GM23248 (cell line): ENCODE measurements at regions not wholly inside any gene's neighbourhood (a gene's known extent, or its start where the extent isn't known, plus 50 kb on each side); places are given as distances from the start of the nearest gene placed in this dataset.
"Not testable (repeated sequence)": the region's sequence is repeated elsewhere in the genome, so short reads cannot be mapped to it uniquely, and the experiment has no call there.

Source experiments
- DNase-seq: peaks from one replicate; pipeline ENCODE4 v3.0.0-alpha.2; 2015
- H2AFZ ChIP-seq: fragments of 200-600 bp; sonication (generic); 2 replicates; pipeline ENCODE4 v1.6.1; 2016; ENCODE audit warnings: antibody characterized with exemption
- H3F3A ChIP-seq: fragments of 200-600 bp; sonication (generic); 2 replicates; pipeline ENCODE4 v1.6.1; 2016; ENCODE audit warnings: mild to moderate bottlenecking, antibody characterized with exemption, mixed run types; ENCODE audit not compliant: insufficient read depth
- H3K27ac ChIP-seq: fragments of 200-600 bp; sonication (generic); 2 replicates; pipeline ENCODE4 v1.5.1; 2016; ENCODE audit warnings: mild to moderate bottlenecking
- H3K27me3 ChIP-seq: fragments of 200-600 bp; sonication (generic); replicated peaks from 2 replicates; pipeline ENCODE4 v1.6.1; 2016; ENCODE audit warnings: mild to moderate bottlenecking; ENCODE audit not compliant: insufficient read depth
- H3K36me3 ChIP-seq: fragments of 200-600 bp; sonication (generic); 2 replicates; pipeline ENCODE4 v1.6.1; 2016; ENCODE audit warnings: low read depth, mild to moderate bottlenecking
- H3K4me1 ChIP-seq: fragments of 200-600 bp; sonication (generic); 2 replicates; pipeline ENCODE4 v1.6.1; 2016; ENCODE audit warnings: mild to moderate bottlenecking; ENCODE audit not compliant: insufficient read depth
- H3K4me2 ChIP-seq: fragments of 200-600 bp; sonication (generic); one replicate; pipeline ENCODE4 v1.6.1; 2016; ENCODE audit warnings: mild to moderate bottlenecking; ENCODE audit not compliant: unreplicated experiment
- H3K4me3 ChIP-seq: fragments of 200-600 bp; sonication (generic); 2 replicates; pipeline ENCODE4 v1.5.1; 2016; ENCODE audit warnings: mild to moderate bottlenecking
- H3K79me2 ChIP-seq: fragments of 200-600 bp; sonication (generic); 2 replicates; pipeline ENCODE4 v1.6.1; 2016; ENCODE audit warnings: mild to moderate bottlenecking; ENCODE audit not compliant: insufficient read depth
- H3K9ac ChIP-seq: fragments of 200-600 bp; sonication (generic); 2 replicates; pipeline ENCODE4 v1.6.1; 2016; ENCODE audit warnings: mild to moderate bottlenecking
- H3K9me2 ChIP-seq: fragments of 200-600 bp; sonication (generic); 2 replicates; pipeline ENCODE4 v1.6.1; 2016; ENCODE audit warnings: mixed run types, mild to moderate bottlenecking, moderate library complexity; ENCODE audit not compliant: insufficient read depth
- H3K9me3 ChIP-seq: fragments of 200-600 bp; sonication (generic); one replicate; pipeline ENCODE4 v1.6.1; 2017; ENCODE audit warnings: low read depth
- H4K20me1 ChIP-seq: fragments of 200-600 bp; sonication (generic); 2 replicates; pipeline ENCODE4 v1.6.0; 2016; ENCODE audit not compliant: insufficient read depth
- EZH2 ChIP-seq: fragments of 200-600 bp; sonication (generic); IDR thresholded peaks from 2 replicates; pipeline ENCODE4 v1.6.1; 2018; ENCODE audit warnings: antibody characterized with exemption, mild to moderate bottlenecking; ENCODE audit not compliant: insufficient read depth, poor library complexity, severe bottlenecking
- EZH2phosphoT487 ChIP-seq: fragments of 200-600 bp; sonication (generic); IDR thresholded peaks from 2 replicates; pipeline ENCODE4 v1.6.1; 2018; ENCODE audit warnings: antibody characterized with exemption, moderate library complexity, mild to moderate bottlenecking, low read depth; ENCODE audit not compliant: insufficient read depth
- WGBS, 2 experiments: methylation state at CpG; one replicate each; pipeline ENCODE4 v1.1.6; 2015 to 2017; ENCODE audit warnings: low lambda C conversion rate in 2 of 2, low coverage in 1 of 2; ENCODE audit errors: missing lambda C conversion rate in 2 of 2; 5-methylcytosine and 5-hydroxymethylcytosine counted together
- in situ Hi-C: fragments of 300-500 bp; cut with MboI; formaldehyde crosslinking; loops from 2 replicates; pipeline ENCODE4 v1.15.0; 2020

DNA sequence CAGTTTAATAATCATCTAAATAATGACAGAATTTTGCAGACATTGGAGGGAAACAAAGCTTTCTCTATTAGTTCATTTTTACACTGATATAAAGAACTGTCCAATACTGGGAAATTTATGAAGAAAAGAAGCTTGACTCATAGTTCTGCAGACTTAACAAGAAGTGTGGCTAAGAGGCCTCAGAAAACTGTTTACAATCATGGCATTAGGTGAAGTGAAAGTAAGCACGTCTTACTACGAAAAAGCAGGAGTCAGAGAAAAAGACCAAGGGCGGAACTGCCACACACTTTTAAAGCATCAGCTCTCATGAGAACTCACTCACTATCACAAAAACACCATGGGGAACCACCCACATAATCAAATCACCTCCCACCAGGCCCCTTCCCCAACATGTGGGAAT, 804.4 kb downstream of the FLRT2 start:
- Histone ChIP-seq H3K27me3 (no peaks in the 10 kb centered on the region), H3F3A (no peaks in the 10 kb centered on the region), H3K79me2 (no peaks in the 10 kb centered on the region), H3K9ac (no peak overlapping the region), H3K4me2 (no peak overlapping the region), H4K20me1 (no peaks in the 10 kb centered on the region), H3K4me3 (no peak overlapping the region), H3K9me2 (no peaks in the 10 kb centered on the region), H3K27ac (no peak overlapping the region), H2AFZ (no peak overlapping the region), H3K36me3 (no peaks in the 10 kb centered on the region), H3K9me3 (peaks cover 3% of the 10 kb centered on the region), H3K4me1 (no peaks in the 10 kb centered on the region)
- WGBS, 2 experiments, result 4 to 23% methylated on average over 3 of the region's 3 CpGs
- TF ChIP-seq EZH2phosphoT487, result no peak
- no peak for DNase-seq
- in situ Hi-C loops, result no loop called here

GRCh38 chr14:86333493-86333892, 803.5 kb downstream of the FLRT2 start:
- Histone ChIP-seq H3K9me2 (no peaks in the 10 kb centered on the region), H3K4me1 (no peaks in the 10 kb centered on the region), H3K9ac (no peak overlapping the region), H3K4me2 (no peak overlapping the region), H3K79me2 (no peaks in the 10 kb centered on the region), H3K9me3 (peaks cover 3% of the 10 kb centered on the region), H4K20me1 (no peaks in the 10 kb centered on the region), H2AFZ (no peak overlapping the region), H3F3A (no peaks in the 10 kb centered on the region), H3K4me3 (no peak overlapping the region), H3K27me3 (no peaks in the 10 kb centered on the region), H3K36me3 (no peaks in the 10 kb centered on the region), H3K27ac (no peak overlapping the region)
- 0 to 3% methylated on average over 1 of the region's 1 CpG for WGBS, 2 experiments
- in situ Hi-C loops, result no loop called here
- TF ChIP-seq EZH2, result no peak
- TF ChIP-seq EZH2phosphoT487, result no peak
- no peak for DNase-seq

GRCh38 chr14:86331341-86331740, 801.4 kb downstream of the FLRT2 start:
- no peaks in the 10 kb centered on the region for H3K9me3 ChIP-seq
- no peak overlapping the region for H3K9ac ChIP-seq
- no peaks in the 10 kb centered on the region for H3F3A ChIP-seq
- H3K27ac ChIP-seq, result no peak overlapping the region
- no peaks in the 10 kb centered on the region for H3K79me2 ChIP-seq
- H3K4me2 ChIP-seq, result no peak overlapping the region
- H2AFZ ChIP-seq, result no peak overlapping the region
- TF ChIP-seq EZH2 (no peak), EZH2phosphoT487 (no peak)
- 20 to 23% methylated on average over 3 of the region's 3 CpGs for WGBS, 2 experiments
- H3K4me3 ChIP-seq, result no peak overlapping the region
- in situ Hi-C loops, result no loop called here
- no peak for DNase-seq
- no peaks in the 10 kb centered on the region for H3K9me2 ChIP-seq
- no peaks in the 10 kb centered on the region for H3K27me3 ChIP-seq
- H3K36me3 ChIP-seq, result no peaks in the 10 kb centered on the region
- H4K20me1 ChIP-seq, result no peaks in the 10 kb centered on the region
- no peaks in the 10 kb centered on the region for H3K4me1 ChIP-seq

DNA sequence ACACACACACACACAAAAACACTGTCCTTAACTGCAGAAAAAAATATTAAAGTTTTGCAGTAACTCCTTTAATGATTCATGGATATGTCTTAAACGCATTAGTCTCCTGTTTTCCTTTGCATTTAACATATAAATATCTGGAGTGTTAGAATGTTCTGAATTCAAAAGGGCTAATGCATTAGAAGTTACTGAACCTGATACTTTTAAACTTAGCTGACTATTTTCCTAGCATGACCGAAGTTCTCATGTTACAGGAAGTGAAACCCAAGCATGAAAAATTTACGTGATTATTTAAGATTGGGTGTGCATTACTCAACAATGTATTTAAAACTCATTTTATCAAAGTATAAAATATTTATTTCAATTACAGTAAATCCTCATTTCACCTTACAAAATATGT, 791.2 kb downstream of the FLRT2 start:
- H2AFZ ChIP-seq, result no peak overlapping the region
- no peak for DNase-seq
- H3K4me2 ChIP-seq, result no peak overlapping the region

DNA sequence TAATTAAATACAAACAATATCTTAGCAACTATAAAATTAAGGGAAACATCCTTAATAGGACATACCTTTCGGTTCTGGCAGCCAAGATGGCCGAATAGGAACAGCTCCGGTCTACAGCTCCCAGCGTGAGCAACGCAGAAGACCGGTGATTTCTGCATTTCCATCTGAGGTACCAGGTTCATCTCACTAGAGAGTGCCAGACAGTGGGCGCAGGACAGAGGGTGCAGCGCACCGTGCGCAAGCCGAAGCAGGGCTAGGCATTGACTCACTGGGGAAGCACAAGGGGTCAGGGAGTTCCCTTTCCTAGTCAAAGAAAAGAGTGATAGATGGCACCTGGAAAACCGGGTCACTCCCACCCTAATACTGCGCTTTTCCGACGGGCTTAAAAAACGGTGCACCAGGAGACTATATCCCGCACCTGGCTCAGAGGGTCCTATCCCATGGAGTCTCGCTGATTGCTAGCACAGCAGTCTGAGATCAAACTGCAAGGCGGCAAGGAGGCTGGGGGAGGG, 782.3 kb downstream of the FLRT2 start:
- H3K9me3 ChIP-seq, H3K27ac ChIP-seq, H3K27me3 ChIP-seq, H3K4me3 ChIP-seq, H3K36me3 ChIP-seq, H3F3A ChIP-seq, in situ Hi-C loops, H4K20me1 ChIP-seq, H3K4me2 ChIP-seq, H3K9ac ChIP-seq, H2AFZ ChIP-seq, DNase-seq, H3K4me1 ChIP-seq, H3K9me2 ChIP-seq, H3K79me2 ChIP-seq: not testable (repeated sequence)
- WGBS, 2 experiments, result 71 to 73% methylated on average over 19 of the region's 19 CpGs

More for the DNA sequence above, 791.2 kb downstream of the FLRT2 start:
- no peaks in the 10 kb centered on the region for H4K20me1 ChIP-seq
- no peaks in the 10 kb centered on the region for H3K4me1 ChIP-seq
- H3K9ac ChIP-seq, result no peak overlapping the region
- no peaks in the 10 kb centered on the region for H3F3A ChIP-seq
- H3K27ac ChIP-seq, result no peak overlapping the region
- in situ Hi-C loops, result no loop called here
- no peaks in the 10 kb centered on the region for H3K27me3 ChIP-seq
- 8 to 12% methylated on average over 3 of the region's 3 CpGs for WGBS, 2 experiments
- no peaks in the 10 kb centered on the region for H3K9me3 ChIP-seq
- no peak for TF ChIP-seq EZH2phosphoT487
- no peak for TF ChIP-seq EZH2
- H3K79me2 ChIP-seq, result no peaks in the 10 kb centered on the region
- no peaks in the 10 kb centered on the region for H3K36me3 ChIP-seq
- H3K4me3 ChIP-seq, result no peak overlapping the region
- H3K9me2 ChIP-seq, result no peaks in the 10 kb centered on the region
